HG03342 (cell line): ENCODE measurements at regions not wholly inside any gene's neighbourhood (a gene's known extent, or its start where the extent isn't known, plus 50 kb on each side); places are given as distances from the start of the nearest gene placed in this dataset.

Experiments used
- ATAC-seq: cut with Tn5 transposase; IDR thresholded peaks from one replicate; pipeline ENCODE4 v1.9.1; 2021; ENCODE audit warnings: mild to moderate bottlenecking, moderate library complexity; ENCODE audit not compliant: unreplicated experiment

DNA sequence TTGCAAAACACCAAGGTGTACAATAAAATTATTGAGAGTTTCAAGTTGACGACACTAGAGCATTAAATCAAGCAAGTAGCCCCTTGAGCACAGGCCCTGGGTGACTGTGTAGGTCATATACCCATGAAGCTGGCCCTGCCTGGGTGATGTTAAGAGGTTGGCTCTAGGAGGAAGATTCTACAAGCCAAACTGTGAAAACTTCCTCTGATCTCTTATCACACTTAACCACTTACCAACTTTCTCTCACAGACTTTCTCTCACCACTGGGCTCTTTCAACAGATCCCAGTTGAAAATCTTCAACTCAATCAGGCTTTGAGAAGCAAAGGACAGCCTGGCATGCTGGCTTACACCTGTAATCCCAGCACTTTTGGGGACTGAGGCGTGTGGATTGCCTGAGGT lies 186.9 kb upstream of the BTG1 start:
- no peak for ATAC-seq

DNA sequence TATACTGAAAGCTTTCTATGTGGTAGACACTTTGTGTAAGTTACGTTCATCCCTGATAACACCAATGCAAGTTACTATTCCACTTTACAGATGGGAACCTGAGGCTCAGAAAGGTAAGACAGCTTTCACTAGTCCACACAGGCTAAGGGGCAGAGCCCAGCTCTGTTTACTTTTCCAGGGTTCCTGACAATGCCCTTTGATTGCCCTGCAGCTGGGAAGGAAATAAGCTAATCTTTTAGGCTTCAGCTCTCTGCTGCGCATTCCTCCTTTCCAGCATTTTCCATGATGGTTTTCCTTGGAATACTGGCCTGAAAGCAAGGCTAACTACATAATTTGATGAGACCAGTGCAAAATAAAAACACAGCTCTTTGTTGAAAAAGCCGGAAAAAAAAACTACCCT lies 185.7 kb upstream of the BTG1 start:
- no peak for ATAC-seq

DNA sequence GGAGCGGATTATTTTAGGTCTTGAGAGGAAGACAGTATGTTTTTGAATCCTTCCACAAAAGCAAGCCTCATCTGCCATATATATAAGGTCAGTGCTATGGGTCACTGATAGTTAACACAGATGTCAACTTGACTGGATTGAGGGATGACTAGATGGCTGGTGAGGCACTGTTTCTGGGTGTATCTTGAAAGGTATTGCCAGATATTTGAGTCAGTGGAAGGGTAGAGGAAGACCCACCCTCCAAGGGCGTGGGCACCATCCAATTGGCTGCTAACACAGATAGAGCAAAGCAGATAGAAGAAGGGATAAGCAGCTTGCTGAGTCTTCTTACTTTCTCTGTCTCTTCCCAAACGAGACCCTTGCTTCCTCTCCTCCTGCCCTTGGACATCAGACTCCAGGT lies 185.0 kb upstream of the BTG1 start:
- no peak for ATAC-seq

DNA sequence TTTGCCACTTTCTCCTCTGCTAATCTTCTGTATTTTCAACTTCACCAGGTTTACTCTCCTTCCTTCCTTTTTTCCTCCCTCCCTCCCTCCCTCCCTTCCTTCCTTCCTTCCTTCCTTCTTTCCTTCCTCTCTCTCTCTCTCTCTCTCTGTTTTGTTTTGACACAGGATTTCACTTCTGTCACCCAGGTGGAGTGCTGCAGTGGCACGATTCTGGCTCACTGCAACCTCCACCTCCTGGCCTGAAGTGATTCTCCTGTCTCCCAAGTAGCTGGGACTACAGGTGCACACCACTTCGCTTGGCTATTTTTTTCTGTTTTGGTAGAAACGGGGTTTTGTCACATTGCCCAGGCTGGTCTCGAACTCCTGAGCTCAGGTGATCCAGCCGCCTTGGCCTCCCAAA lies 181.2 kb upstream of the BTG1 start:
- ATAC-seq, result no peak

DNA sequence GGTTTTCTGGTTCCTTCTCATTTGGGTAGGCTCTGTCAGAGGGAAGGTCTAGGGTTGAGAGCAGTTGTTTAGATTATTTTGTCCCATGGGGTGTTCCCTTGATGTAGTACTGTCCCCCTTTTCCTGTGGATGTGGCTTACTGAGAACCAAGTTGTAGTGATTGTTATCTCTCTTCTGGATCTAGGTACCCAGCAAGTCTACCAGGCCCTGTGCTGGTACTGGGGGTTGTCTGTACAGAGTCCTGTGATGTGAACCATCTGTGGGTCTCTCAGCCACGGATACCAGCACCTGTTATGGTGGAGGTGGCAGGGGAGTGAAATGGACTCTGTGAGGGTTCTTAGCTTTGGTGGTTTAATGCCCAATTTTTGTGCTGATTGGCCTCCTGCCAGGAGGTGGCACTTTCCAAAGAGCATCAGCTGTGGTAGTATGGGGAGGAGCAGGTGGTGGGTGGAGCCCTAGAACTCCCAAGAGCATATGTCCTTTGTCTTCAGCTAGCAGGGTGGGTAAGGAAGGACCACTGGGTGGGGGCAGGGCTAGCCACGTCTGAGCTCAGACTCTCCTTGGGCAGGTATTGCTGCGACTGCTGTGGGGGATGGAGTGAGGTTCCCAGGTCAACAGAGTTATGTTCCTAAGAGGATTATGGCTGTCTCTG lies 179.3 kb upstream of the BTG1 start:
- ATAC-seq, result no peak

GRCh38 chr12:92312463-92312964 lies 166.9 kb upstream of the BTG1 start:
- no peak for ATAC-seq

DNA sequence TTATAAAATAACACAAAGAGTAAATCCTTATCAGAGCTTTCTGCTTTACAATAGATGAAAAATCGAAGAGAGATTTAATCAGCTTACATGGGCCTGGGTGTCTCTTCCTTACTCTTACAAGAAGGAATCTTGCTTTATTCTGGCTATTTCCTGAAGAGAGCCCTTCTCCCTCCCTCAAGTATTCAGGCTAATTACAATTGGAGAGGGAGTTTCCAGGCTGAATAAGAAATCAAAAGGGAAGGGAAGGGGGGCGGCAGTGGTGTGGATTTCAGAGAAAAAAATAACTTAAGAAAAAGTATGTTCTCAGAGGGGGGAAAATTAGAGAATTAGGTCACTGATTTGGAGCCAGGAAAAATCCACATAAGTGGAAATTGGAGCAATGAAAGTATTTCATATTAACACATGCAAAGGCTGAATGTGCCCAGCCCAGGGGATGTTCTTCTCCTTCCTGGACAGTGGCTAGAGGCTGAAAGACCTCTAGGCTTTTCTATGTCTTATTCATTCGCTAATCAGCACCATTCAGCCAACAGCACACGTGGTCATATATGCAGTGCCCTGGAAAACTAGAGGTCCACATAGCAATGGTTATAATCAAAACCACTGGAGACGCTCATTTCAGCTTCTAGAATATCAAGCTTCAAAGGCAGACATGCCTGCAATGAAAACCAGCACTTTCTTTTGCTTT lies 158.9 kb upstream of the BTG1 start:
- no peak for ATAC-seq

- ATAC-seq, result no peak
Measured at GRCh38 chr12:92302041-92302829, 156.6 kb upstream of the BTG1 start.

DNA sequence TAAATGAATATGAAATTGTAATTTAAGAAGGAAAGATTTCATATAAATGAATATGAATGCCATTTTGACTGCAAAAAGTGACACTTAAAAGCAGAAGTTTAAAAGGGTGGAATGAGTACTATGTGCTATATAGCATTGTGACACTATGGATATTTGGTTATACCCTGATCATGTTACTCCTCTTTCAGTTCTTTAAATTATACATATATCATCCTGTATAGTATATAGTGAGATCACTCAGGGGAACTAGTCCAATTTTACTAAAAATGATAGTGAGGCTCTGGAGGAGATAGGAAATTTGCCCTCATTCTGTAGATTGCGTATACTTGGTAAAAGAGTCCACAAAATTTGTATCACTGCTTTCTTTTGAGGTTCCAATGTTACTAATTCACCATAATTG lies 155.7 kb upstream of the BTG1 start:
- no peak for ATAC-seq

GRCh38 chr12:92300777-92301176 lies 155.1 kb upstream of the BTG1 start:
- ATAC-seq, result no peak

GRCh38 chr12:92299744-92300143 lies 154.1 kb upstream of the BTG1 start:
- ATAC-seq, result no peak

GRCh38 chr12:92299344-92299743 lies 153.7 kb upstream of the BTG1 start:
- ATAC-seq, result no peak

- no peak for ATAC-seq
Measured at GRCh38 chr12:92297932-92298696, 152.5 kb upstream of the BTG1 start.

DNA sequence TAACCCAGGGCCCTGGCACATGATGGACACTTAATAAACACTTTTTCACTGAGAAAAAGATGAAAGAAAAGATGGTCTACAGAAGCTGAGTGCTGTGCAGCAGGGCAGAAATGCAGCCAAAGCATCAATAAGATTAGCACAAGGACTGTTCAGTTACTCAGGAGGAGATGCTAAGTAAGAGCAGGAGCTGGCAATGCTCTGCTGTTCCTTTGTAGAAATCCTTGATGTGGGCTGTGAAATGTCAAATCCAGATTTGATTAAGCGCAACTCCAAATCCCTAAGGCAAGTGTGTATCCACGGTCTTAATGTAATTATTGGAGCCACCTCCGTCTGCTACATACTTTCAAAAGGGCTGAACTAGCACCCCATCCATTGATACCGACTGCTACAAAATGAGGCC lies 151.8 kb upstream of the BTG1 start:
- no peak for ATAC-seq

DNA sequence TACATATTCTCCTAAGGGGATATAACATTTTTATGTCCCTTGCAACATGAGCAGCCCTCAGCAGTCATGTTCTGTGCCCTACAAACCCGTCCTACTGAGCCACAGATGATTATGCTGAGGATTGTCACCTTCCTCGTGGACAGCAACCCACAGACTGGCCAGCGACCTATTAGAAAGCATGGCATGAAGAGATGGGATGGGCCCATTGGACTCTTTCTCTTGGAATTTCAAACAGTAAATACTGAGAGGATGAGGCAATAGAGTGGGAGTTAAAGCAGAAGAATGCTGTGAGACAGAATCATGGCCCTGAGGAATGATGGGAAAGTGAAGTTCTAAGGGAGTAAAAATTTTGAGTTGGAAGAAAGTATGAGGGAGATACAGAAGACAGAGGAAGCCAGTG lies 149.9 kb upstream of the BTG1 start:
- ATAC-seq, result no peak

- no peak for ATAC-seq
Measured at GRCh38 chr12:92294676-92295440, 149.2 kb upstream of the BTG1 start.

GRCh38 chr12:92292016-92292415 lies 146.4 kb upstream of the BTG1 start:
- no peak for ATAC-seq

- ATAC-seq, result no peak
Measured at GRCh38 chr12:92290886-92291285, 145.2 kb upstream of the BTG1 start.

GRCh38 chr12:92290350-92290695 lies 144.7 kb upstream of the BTG1 start:
- ATAC-seq, result no peak

DNA sequence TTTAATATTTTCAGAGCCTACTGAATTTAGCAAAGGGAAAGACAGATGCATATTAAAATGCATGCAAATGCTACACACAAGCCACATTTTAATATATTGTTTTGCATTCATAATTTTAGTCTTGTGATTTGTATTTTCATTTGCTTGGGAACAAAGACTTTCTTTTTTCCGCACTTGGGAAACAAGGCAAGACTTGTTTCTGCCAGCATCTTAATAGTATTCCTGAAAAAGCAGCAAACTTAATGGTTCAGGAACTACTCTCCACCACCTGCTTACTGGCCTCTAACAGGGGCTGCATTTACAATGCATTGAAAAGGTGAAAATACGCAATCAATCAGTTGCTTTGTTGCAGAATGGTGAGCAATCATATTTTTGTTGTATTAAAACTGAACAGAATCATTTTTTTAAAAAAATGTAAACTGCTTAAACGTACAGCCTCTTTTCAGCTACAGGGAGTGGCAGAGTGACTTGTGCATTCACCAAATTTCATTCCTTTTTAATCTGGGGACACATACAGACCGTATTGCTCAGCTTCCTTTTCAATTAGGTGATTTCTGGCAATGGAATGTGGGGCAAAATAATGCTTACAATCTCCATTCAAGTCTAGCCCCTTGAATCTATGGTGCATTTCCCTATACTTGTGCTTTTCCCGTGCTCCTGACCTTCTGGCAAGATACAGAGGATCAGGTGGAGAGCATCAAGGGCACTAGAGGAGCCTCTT lies 144.1 kb upstream of the BTG1 start:
- no peak for ATAC-seq
